ENCODE measurements at regions not wholly inside any gene's neighbourhood (a gene's known extent, or its start where the extent isn't known, plus 50 kb on each side); places are given as distances from the start of the nearest gene placed in this dataset.
A peak's percentile ranks its signal among the peaks of the same experiment; 100 is the strongest.
"Not testable (repeated sequence)": the region's sequence is repeated elsewhere in the genome, so short reads cannot be mapped to it uniquely, and the experiment has no call there.

DNA sequence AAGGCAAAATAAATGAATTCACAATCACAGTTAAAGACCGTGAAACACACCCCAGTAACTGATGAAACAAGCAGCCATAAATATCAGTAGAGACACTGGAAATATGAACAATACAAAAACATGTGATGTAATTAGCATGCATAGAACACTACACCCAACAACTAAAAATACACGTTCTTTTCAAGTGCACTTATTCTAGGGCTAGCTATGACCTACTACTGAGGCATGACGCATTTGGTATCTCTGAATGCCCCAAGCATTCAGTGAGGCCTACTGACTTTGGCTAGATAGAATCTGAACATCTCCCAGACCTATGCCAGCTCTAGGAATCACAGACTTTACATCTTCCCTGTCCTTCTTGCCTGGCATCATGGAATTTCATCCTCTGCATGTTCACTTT is 450.0 kb upstream of the ID2 start:
- DNase-seq, result no peak

- DNase-seq, result no peak
These were observed 449.0 kb upstream of the ID2 start for GRCh38 chr2:8232871-8233270.

GRCh38 chr2:8234253-8234652 is 447.6 kb upstream of the ID2 start:
- no peak for DNase-seq

GRCh38 chr2:8234757-8235374 is 447.0 kb upstream of the ID2 start:
- DNase-seq, result peak; percentile 37

- no peak for DNase-seq
These were observed 446.4 kb upstream of the ID2 start for GRCh38 chr2:8235419-8235818.

DNA sequence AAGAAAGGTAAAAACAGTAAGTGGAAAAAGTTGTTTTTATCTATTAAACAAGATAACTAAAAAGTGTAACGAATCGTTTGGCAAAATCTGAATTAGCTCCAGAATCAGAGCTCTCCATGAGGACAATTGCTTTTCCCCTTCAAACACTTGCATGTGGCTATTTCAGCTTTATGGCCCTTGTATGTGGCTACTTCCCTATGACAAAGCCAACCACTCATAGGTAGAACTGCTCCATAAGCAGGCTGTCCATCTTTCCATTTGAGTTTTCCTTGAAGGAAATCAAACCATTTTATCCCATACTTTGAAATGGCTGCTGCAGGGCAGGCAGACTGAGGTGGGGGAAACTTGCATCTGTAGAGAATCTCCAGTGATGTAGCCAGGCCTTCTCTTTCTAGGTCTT is 445.5 kb upstream of the ID2 start:
- no peak for DNase-seq

GRCh38 chr2:8238521-8239230 is 443.2 kb upstream of the ID2 start:
- DNase-seq, result no peak

GRCh38 chr2:8239531-8240088 is 442.2 kb upstream of the ID2 start:
- no peak for DNase-seq

GRCh38 chr2:8241317-8241716 is 440.5 kb upstream of the ID2 start:
- DNase-seq, result no peak

DNA sequence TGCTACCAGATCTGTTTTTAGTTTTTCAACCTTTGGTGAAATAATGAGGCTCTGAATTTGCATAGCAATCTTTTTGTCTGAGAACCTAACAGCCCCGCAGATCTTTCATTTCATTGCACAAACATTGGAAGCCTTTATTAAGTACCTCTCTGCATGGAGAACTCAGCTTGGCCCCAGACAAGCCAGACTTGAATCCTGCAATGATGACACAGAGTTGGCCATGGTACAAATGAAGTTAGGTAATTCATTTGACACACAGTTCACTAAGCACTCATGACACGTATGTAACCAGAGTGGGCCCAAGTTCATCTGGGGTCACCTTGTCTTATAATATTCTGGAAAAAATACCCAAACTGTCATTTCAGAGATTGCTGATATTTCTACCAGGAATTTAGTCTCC is 439.1 kb upstream of the ID2 start:
- DNase-seq, result no peak

DNA sequence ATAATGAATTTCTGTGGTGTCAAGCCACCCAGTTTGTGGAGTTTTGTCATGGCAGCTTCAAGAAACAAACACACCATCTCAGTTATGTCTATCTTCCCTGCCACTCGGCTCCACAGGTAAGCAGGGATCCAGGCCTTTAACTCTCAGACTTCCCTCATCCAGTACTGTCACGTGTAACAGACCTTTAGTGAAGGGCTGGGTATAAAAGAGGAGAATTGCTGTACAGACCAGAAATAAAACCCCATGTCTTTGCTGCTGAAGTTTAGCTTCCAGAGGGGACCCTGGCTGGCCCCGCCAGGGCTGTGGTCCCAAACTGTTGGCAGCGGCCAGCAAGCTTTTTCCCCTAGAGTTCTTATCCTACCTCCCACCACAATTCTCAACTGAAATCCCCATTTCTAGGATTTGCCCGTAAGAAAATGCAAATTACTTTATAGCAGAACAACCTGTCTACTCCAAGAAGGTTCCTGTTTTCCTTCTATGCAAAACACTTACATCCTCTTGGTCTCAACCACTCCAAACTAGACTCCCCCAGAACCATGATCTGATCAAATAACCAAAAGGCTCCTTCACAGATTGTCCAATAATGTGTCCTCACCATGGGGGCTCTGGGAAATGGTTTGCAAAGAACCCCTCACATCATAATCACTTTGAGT is 438.0 kb upstream of the ID2 start:
- DNase-seq, result no peak

GRCh38 chr2:8244639-8245038 is 437.2 kb upstream of the ID2 start:
- no peak for DNase-seq

GRCh38 chr2:8246137-8246536 is 435.7 kb upstream of the ID2 start:
- no peak for DNase-seq

DNA sequence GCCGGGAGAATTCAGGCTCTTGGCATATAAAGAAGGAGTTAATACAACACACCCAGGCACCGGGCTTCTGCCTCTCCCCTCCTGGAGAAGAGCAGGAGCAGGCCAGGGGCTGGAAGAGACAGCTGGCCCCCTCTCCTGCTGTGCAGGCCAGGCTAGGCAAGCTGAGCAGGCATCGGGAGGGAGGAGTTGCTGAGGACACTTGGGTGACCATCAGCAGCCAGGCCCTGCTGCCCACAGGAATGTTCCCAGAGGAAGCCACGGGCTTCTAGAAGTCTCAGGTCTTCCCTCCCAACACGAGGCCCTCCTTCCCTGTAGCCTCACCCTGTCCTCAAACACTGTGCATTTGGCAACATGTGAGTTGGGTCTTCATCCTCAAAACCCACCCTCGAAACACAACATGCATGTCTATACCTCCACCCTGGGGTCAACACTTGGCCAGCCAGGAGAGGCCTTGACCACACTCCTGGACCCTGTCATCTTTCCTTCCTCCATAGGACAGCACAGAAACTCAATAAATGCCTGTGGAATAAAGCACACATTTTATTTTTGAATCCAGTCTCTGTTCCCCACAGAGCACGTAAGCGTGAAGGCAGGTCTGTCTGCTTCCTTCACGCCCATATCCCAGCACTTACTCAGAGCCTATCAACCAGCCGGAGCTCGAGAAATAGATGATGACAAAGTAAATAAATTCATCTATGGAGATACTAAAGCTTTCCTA is 433.8 kb upstream of the ID2 start:
- DNase-seq, result no peak

DNA sequence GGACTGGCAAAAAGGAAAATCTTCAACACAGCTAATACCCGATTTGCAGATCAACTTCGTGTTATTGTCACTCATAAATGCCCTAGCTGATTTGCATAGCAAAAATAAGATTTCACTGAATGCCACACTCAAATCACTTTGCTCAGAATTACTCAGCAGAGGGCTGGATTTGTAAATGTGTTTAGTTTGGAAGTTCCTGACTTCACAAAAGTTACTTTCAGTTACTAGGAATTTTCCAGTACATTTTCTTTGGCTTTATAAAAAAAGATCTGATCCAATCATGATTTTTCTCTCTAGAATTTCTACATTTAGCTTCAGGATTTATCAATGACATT is 433.3 kb upstream of the ID2 start:
- no peak for DNase-seq

DNA sequence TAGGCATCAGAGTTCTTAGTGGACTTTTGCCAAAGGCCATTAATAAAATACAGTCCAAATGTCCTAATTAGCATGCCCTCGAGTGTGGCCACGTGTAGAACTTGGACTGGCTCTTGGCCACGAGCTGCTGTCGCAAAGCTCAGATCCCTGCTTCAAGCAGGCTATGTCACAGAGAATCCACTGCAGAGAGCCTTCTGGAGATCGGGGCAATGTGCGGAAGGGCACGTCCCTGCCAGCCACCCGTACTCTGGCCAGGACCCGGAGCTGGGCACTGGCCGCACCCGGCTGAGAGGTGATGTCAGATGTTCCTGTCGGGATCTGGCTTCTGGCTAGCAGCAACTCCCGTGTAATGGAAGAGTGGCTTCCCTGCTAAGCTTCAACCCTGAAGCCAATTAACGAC is 432.7 kb upstream of the ID2 start:
- DNase-seq, result no peak

DNA sequence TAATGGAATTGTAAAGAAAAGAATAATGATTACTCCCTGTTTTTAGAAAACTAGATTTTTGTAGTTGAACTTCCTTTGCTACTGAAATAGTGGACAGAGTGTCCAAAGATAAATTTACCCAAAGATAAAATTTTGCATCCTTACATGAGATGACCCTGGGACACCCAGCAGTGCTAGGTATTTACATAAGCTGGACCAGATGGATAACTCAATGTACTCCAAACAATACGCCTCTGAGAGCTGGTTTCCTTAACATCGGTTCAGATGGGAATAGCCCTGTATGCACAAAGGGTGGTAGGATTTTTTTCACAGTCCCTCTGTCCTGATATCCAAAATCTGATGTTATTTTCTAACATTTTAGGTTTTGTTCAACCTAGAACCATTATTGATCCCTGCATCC is 432.1 kb upstream of the ID2 start:
- DNase-seq, result no peak

GRCh38 chr2:8250290-8250689 is 431.6 kb upstream of the ID2 start:
- DNase-seq, result not testable (repeated sequence)

GRCh38 chr2:8251291-8251690 is 430.6 kb upstream of the ID2 start:
- no peak for DNase-seq

- no peak for DNase-seq
These were observed 430.0 kb upstream of the ID2 start for GRCh38 chr2:8251856-8252255.

DNA sequence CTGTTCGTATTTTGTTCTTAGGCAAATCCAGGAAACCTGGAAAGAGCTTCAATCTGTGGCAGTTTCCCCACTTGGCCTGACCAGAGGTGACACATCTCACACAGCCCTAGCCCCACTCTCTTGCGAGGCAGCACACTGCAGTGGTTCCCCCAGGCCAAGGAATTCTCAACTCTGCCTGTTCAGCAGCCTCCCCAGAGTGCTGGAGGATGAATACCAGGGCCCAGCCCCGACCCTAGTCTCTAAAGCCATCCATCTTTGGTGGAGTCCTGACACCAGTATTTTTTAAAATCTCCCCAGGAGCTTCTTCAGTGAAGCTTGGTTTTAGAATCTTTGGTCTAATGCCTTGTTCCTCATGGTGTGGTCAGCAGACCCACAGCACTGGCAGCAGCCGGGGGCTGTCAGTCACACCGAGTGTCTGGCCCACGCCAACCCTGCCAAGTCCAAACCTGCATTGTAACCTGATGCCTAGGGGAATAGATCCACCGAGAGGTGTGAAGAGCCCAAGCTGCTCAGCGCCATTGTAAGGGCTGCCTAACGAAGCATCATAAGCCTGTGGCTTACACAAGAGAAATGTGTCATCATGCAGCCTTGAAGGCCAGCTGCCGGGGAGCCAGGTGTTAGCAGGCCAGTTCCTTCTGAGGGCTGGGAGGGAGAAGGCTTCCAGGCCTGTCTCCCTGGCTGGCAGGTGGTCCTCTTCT is 428.7 kb upstream of the ID2 start:
- DNase-seq, result peak; percentile 57

DNA sequence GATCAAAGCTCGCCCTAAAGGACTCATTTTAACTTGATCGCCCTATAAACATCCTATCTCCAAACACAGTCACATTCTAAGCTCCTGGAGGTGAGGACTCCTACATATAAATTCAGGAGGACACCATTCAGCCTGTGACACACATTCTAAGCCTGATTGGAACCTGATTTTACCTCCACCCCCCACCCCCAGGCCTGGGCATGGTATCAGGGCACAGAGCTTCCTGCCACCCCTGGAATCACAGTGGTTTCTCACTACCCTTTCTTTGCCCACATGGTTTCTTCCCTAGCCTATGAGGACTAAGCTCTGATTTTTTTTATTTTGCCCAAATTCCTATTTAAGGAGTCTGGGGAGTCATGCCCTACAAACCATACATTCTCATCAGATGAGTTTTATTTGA is 428.1 kb upstream of the ID2 start:
- DNase-seq, result no peak

GRCh38 chr2:8254214-8254613 is 427.6 kb upstream of the ID2 start:
- DNase-seq, result not testable (repeated sequence)

All from NCI-H1436 (cell line).